Thyroid gland (tissue), 4 donors: ENCODE measurements at regions not wholly inside any gene's neighbourhood (a gene's known extent, or its start where the extent isn't known, plus 50 kb on each side); places are given as distances from the start of the nearest gene placed in this dataset.

Experiments used
- DNase-seq, 2 donors: peaks; one replicate each; pipeline ENCODE4 v3.0.0-alpha.2; 2019
- H3K27ac ChIP-seq, 3 donors: fragments of 200-600 bp; sonication (generic); 1 replicate in 2 of 3; 2 replicates in 1 of 3; pipeline ENCODE4 v1.5.1; 2016 to 2019; ENCODE audit warnings: mild to moderate bottlenecking in 1 of 3, moderate library complexity in 1 of 3
- H3K27me3 ChIP-seq: fragments of 200-600 bp; sonication (generic); one replicate; pipeline ENCODE4 v1.5.1; 2019
- H3K36me3 ChIP-seq, 2 donors: fragments of 200-600 bp; sonication (generic); one replicate each; pipeline ENCODE4 v1.5.1; 2016 to 2019
- H3K4me1 ChIP-seq, 2 donors: fragments of 200-600 bp; sonication (generic); one replicate each; pipeline ENCODE4 v1.5.1; 2017 to 2019
- H3K4me3 ChIP-seq, 3 donors: fragments of 200-600 bp; sonication (generic); replicated peaks in 1 of 3; 1 replicate in 2 of 3; 2 replicates in 1 of 3; pipeline ENCODE4 v1.5.1; 2016; ENCODE audit warnings: mild to moderate bottlenecking in 1 of 3
- H3K9me3 ChIP-seq: fragments of 200-600 bp; sonication (generic); one replicate; pipeline ENCODE4 v1.5.1; 2017
- CTCF ChIP-seq, 6 experiments: fragments of 200-600 bp in 3 of 6; fragments of 450-650 bp in 3 of 6; sonication (generic) in 3 of 6; IDR thresholded peaks; one replicate each; pipeline ENCODE4 v1.5.1; 2016 to 2019; ENCODE audit warnings: antibody characterized with exemption in 6 of 6, mild to moderate bottlenecking in 2 of 6, inconsistent platforms in 1 of 6, moderate library complexity in 1 of 6
- POLR2A ChIP-seq, 2 donors: fragments of 450-650 bp; IDR thresholded peaks; one replicate each; pipeline ENCODE4 v1.6.1; 2017; ENCODE audit warnings: antibody characterized with exemption in 2 of 2, mild to moderate bottlenecking in 2 of 2, moderate library complexity in 1 of 2
- WGBS, 2 donors: methylation state at CpG; one replicate each; pipeline ENCODE4 v1.1.5; 2017; 5-methylcytosine and 5-hydroxymethylcytosine counted together
- intact Hi-C: fragments of 100-400 bp; cut with DNase I; formaldehyde crosslinking; loops from one replicate; pipeline ENCODE4 v1.15.1; 2023

DNA sequence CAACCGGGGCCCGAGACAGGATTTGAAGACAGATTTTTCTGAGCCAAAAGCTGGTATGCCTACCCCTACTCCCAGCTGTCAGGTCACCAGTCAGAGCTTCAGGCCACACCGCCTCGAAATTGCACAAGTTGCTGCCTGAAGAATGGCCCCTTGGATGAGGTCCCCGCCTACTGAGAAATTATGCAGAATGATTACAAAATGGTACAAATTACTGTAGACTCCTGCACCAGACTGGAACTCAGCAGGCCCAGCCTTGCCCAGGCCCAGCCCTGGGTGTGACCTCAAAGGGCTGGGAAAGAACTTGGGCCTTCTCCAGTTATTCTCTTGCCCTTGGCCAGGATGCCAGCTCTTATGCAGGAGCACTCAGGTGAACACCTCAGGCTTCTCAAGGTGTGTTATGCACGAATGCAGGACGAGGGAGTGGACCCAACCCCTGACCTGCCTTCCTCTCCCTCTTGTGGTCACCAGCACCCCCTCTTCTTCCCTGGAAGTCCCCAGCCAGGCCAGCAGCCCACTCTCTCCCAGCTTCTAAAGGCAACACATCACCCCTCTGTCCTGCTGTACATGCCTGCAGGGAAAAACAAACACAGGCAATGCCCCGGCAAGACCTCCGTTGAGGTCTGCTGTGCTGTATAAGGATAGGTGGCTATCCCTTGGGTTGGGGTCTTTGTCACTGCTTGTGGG is 88.7 kb upstream of the NAA20 start:
- Histone ChIP-seq H3K9me3 (no peaks in the 10 kb centered on the region), H3K4me3 (no peak overlapping the region), H3K27me3 (no peaks in the 10 kb centered on the region), H3K4me1 (peaks cover 12 to 44% of the 10 kb centered on the region in 2 donors), H3K36me3 (no peaks in the 10 kb centered on the region), H3K27ac (peak overlapping the region; percentile 44 to 63 (median 62))
- intact Hi-C loops: no loop called here
- peak; percentile 74 to 80 for DNase-seq
- no peak for TF ChIP-seq POLR2A (IDR thresholded peaks at IDR 0.05)
- no peak for TF ChIP-seq CTCF (IDR thresholded peaks at IDR 0.05)
- 66 to 80% methylated on average over 9 of the region's 9 CpGs for WGBS, 2 donors

DNA sequence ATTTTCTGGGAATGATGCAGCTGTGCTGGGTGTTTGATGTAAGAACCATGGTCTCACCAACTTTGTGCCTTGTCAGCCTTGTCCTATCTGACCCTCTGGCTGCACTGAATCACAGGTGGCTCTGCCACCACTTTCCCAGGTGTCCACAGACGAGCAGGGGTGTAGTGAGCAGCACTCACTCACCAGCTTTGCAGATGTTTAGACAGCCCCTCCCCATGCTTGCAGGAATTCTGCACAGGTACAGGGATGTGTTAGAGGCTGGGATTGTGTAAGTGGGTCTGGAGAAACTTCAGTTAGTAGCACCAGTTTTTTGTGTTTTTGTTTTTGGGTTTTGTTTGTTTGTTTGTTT is 88.2 kb upstream of the NAA20 start:
- DNase-seq: no peak
- no peak for TF ChIP-seq CTCF (IDR thresholded peaks at IDR 0.05)
- TF ChIP-seq POLR2A (IDR thresholded peaks at IDR 0.05): no peak
- WGBS, 2 donors: 86 to 92% methylated on average over 1 of the region's 1 CpG
- no peak overlapping the region for H3K4me3 ChIP-seq
- H3K27me3 ChIP-seq: no peaks in the 10 kb centered on the region
- no peaks in the 10 kb centered on the region for H3K9me3 ChIP-seq
- no peaks in the 10 kb centered on the region for H3K36me3 ChIP-seq
- intact Hi-C loops: no loop called here
- peaks cover 12 to 44% of the 10 kb centered on the region in 2 donors for H3K4me1 ChIP-seq
- peak overlapping the region; percentile 21 to 63 (median 56) for H3K27ac ChIP-seq

DNA sequence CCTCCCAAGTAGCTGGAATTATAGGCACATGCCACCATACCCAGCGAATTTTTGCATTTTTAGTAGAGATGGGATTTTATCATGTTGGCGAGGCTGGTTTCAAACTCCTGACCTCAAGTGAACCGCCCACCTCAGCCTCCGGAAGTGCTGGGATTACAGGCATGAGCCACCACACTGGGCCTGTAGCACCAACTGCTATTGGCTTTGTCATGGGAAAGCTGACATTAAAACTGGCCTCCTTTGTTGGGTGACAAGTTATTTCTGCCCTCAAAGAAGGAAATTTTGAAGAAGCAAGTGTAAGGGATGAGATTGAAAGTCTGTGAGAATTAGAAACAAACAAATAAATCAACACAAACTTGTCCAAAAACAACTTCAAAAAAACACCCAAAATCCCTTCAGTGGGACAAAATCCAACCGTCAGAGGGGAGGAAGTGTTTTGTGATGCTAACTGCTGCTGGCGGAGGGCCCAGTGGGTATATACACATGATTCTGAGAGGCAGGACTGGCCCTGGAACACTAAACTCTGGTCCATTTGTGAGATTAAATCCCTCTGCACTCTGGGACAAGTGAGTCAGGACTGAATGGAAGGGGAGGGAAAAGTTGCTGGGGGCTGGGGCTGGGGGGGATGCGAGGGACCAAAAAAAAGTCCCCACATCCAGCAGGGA is 87.5 kb upstream of the NAA20 start:
- Histone ChIP-seq H3K27me3 (no peaks in the 10 kb centered on the region), H3K4me1 (peaks cover 16 to 49% of the 10 kb centered on the region in 2 donors), H3K9me3 (no peaks in the 10 kb centered on the region), H3K4me3 (no peak overlapping the region), H3K27ac (peak overlapping the region in 2 of 3 donors; percentile 26 to 56), H3K36me3 (no peaks in the 10 kb centered on the region)
- intact Hi-C loops: no loop called here
- 66 to 76% methylated on average over 7 of the region's 7 CpGs for WGBS, 2 donors
- TF ChIP-seq CTCF (IDR thresholded peaks at IDR 0.05) (no peak), POLR2A (IDR thresholded peaks at IDR 0.05) (no peak)
- DNase-seq: peak in 1 of 2 donors; percentile 29

DNA sequence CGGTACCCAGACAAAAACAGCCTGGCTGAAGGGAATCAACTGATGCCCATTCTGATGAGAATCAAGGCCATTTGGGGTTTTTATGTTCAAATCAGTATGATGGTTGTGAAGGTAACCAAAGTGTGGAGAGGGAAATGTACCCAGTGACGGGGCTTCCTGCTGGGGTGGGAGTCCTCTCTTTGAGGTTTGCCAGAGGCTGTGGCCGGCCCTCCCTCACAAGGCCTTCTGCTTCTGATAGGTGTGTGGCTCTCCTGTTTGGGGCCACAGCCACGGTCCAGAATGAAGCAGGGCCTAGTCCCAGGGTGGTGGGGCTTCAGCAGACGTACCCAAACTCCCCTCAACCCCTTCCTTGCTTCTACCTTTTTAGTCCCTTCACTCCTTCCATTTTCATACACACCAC is 86.7 kb upstream of the NAA20 start:
- no peaks in the 10 kb centered on the region for H3K27me3 ChIP-seq
- intact Hi-C loops: no loop called here
- H3K9me3 ChIP-seq: no peaks in the 10 kb centered on the region
- TF ChIP-seq CTCF (IDR thresholded peaks at IDR 0.05): no peak
- TF ChIP-seq POLR2A (IDR thresholded peaks at IDR 0.05): no peak
- H3K4me1 ChIP-seq: peaks cover 24 to 57% of the 10 kb centered on the region in 2 donors
- 81 to 96% methylated on average over 5 of the region's 5 CpGs for WGBS, 2 donors
- H3K4me3 ChIP-seq: no peak overlapping the region
- H3K27ac ChIP-seq: peak overlapping the region in 2 of 3 donors; percentile 18 to 56
- DNase-seq: no peak
- H3K36me3 ChIP-seq: no peaks in the 10 kb centered on the region

DNA sequence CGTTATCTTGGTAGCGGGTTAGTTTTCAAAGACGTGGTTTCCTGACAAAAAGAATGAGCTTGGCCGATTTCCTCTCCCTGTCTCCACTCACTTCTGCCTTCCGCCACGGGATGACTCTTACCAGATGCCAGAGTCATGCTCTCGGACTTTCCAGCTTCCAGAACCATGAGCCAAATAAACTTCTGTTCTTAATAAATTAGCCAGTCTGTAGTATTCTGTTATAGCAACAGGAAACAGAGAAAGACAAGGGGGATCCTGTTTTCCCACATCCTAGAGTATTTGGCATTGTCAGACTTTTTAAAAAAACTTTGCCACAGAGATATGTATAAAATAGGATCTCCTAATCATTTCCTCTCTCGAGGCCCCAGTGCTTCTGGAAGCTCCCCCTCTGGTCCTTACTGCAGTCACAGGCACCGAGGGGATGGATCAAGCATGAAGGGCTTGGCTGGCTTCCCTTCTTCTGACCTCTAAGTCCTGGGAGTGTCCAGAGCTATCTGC is 84.9 kb upstream of the NAA20 start:
- 48 to 56% methylated on average over 9 of the region's 9 CpGs for WGBS, 2 donors
- no peaks in the 10 kb centered on the region for H3K27me3 ChIP-seq
- H3K27ac ChIP-seq: peak overlapping the region; percentile 4 to 47 (median 24)
- no peaks in the 10 kb centered on the region for H3K9me3 ChIP-seq
- intact Hi-C loops: no loop called here
- peaks cover 26 to 60% of the 10 kb centered on the region in 2 donors for H3K4me1 ChIP-seq
- H3K36me3 ChIP-seq: no peaks in the 10 kb centered on the region
- no peak overlapping the region for H3K4me3 ChIP-seq
- DNase-seq: no peak
- TF ChIP-seq CTCF (IDR thresholded peaks at IDR 0.05) (no peak), POLR2A (IDR thresholded peaks at IDR 0.05) (no peak)
